Activated T-cell treated with anti-CD3 and anti-CD28 coated beads, Interleukin-2, amount 50 U/mL, for 1 hour (primary cell): ENCODE measurements at regions not wholly inside any gene's neighbourhood (a gene's known extent, or its start where the extent isn't known, plus 50 kb on each side); places are given as distances from the start of the nearest gene placed in this dataset.

Source experiments
- DNase-seq: peaks from one replicate; pipeline ENCODE4 v3.0.0-alpha.2; 2020

GRCh38 chr13:50104493-50104892, 89.2 kb downstream of the KCNRG start:
- no peak for DNase-seq

- DNase-seq, result no peak
Observed at GRCh38 chr13:50106559-50106958, 91.3 kb downstream of the KCNRG start.

GRCh38 chr13:50107205-50107604, 92.0 kb downstream of the KCNRG start:
- no peak for DNase-seq

GRCh38 chr13:50114961-50115360, 99.7 kb downstream of the KCNRG start:
- no peak for DNase-seq

- no peak for DNase-seq
Observed at GRCh38 chr13:50115695-50116094, 100.5 kb downstream of the KCNRG start.

- DNase-seq, result no peak
Observed at GRCh38 chr13:50116430-50116973, 101.3 kb downstream of the KCNRG start.

- DNase-seq, result no peak
Observed at GRCh38 chr13:50119591-50119990, 104.3 kb downstream of the KCNRG start.

- DNase-seq, result no peak
Observed at GRCh38 chr13:50122455-50122854, 107.2 kb downstream of the KCNRG start.

- DNase-seq, result no peak
Observed at GRCh38 chr13:50123002-50123401, 107.8 kb downstream of the KCNRG start.

GRCh38 chr13:50123515-50123861, 108.2 kb downstream of the KCNRG start:
- no peak for DNase-seq

- peak; percentile 80 for DNase-seq
Observed at GRCh38 chr13:50123862-50124535, 108.8 kb downstream of the KCNRG start.

GRCh38 chr13:50124536-50125303, 109.5 kb downstream of the KCNRG start:
- DNase-seq, result peak; percentile 92

- no peak for DNase-seq
Observed at GRCh38 chr13:50125304-50125553, 110.0 kb downstream of the KCNRG start.

- DNase-seq, result peak; percentile 92
Observed at GRCh38 chr13:50125554-50126262, 110.5 kb downstream of the KCNRG start.

GRCh38 chr13:50126263-50126992, 111.2 kb downstream of the KCNRG start:
- DNase-seq, result no peak

- peak; percentile 59 for DNase-seq
Observed at GRCh38 chr13:50126993-50127725, 111.9 kb downstream of the KCNRG start.

GRCh38 chr13:50127726-50128291, 112.6 kb downstream of the KCNRG start:
- peak; percentile 28 for DNase-seq

- peak; percentile 30 for DNase-seq
Observed at GRCh38 chr13:50128428-50128931, 113.2 kb downstream of the KCNRG start.

- DNase-seq, result peak; percentile 27
Observed at GRCh38 chr13:50129081-50129705, 113.9 kb downstream of the KCNRG start.

- DNase-seq, result peak; percentile 34
Observed at GRCh38 chr13:50129706-50130122, 114.5 kb downstream of the KCNRG start.
